SK-N-SH (cell line): ENCODE measurements at regions not wholly inside any gene's neighbourhood (a gene's known extent, or its start where the extent isn't known, plus 50 kb on each side); places are given as distances from the start of the nearest gene placed in this dataset.
A peak's percentile ranks its signal among the peaks of the same experiment; 100 is the strongest.

ENCODE experiments used
- CTCF ChIA-PET: fragments of 300-600, 350-600 bp; formaldehyde crosslinking; extraction: SDS; loops from one replicate; lab custom pipeline; 2021; lab: Yijun Ruan, JAX
- POLR2A ChIA-PET: fragments of 350-600 bp; sonication (Branson Sonifier 250); formaldehyde crosslinking; extraction: SDS; loops from one replicate; lab custom pipeline; 2020; ENCODE audit warnings: antibody characterized with exemption, inconsistent platforms; lab: Yijun Ruan, JAX
- DNase-seq: peaks from one replicate; pipeline ENCODE4 v3.0.0; 2012
- H2AFZ ChIP-seq: fragments of 200-600 bp; sonication (generic); 2 replicates; pipeline ENCODE4 v1.8.1; 2016; ENCODE audit warnings: antibody characterized with exemption, mild to moderate bottlenecking, low read depth
- H3F3A ChIP-seq: fragments of 200-600 bp; sonication (generic); replicated peaks from 2 replicates; pipeline ENCODE3; 2016; ENCODE audit warnings: antibody characterized with exemption, mild to moderate bottlenecking; ENCODE audit not compliant: insufficient read depth
- H3K27ac ChIP-seq, 2 experiments: fragments of 200-500 bp in 1 of 2; fragments of 200-600 bp in 1 of 2; sonication (Bioruptor generic) in 1 of 2; sonication (generic), shearing (Covaris generic) in 1 of 2; 2 replicates each; pipeline versions ENCODE4 v1.5.1 to v1.6.1; 2014 to 2016; ENCODE audit warnings: low read depth in 2 of 2, inconsistent platforms in 1 of 2, low read length in 1 of 2, mild to moderate bottlenecking in 1 of 2, mixed read lengths in 1 of 2
- H3K27me3 ChIP-seq: fragments of 200-600 bp; sonication (generic), shearing (Covaris generic); 2 replicates; pipeline ENCODE4 v1.6.1; 2016; ENCODE audit warnings: mixed run types; ENCODE audit not compliant: insufficient read depth
- H3K36me3 ChIP-seq, 2 experiments: fragments of 200-500 bp in 1 of 2; fragments of 200-600 bp in 1 of 2; sonication (Bioruptor generic) in 1 of 2; sonication (generic) in 1 of 2; replicated peaks in 1 of 2; 2 replicates each; pipeline versions ENCODE3 to v1.5.1; 2014 to 2016; ENCODE audit warnings: low read length in 1 of 2, mild to moderate bottlenecking in 1 of 2; ENCODE audit not compliant: insufficient read depth in 2 of 2, control insufficient read depth in 1 of 2
- H3K4me1 ChIP-seq, 2 experiments: fragments of 200-500 bp in 1 of 2; fragments of 200-600 bp in 1 of 2; sonication (Bioruptor generic) in 1 of 2; sonication (generic), shearing (Covaris generic) in 1 of 2; 2 replicates each; pipeline versions ENCODE4 v1.5.1 to v1.6.1; 2014 to 2016; ENCODE audit warnings: low read depth in 1 of 2, low read length in 1 of 2, mixed run types in 1 of 2; ENCODE audit not compliant: insufficient read depth in 2 of 2, control insufficient read depth in 1 of 2
- H3K4me2 ChIP-seq: fragments of 200-600 bp; sonication (generic), shearing (Covaris generic); 2 replicates; pipeline ENCODE4 v1.6.1; 2017; ENCODE audit warnings: mixed run types
- H3K4me3 ChIP-seq, 2 experiments: fragments of 200-500 bp in 1 of 2; fragments of 200-600 bp in 1 of 2; sonication (Bioruptor generic) in 1 of 2; sonication (generic), shearing (Covaris generic) in 1 of 2; 2 replicates each; pipeline versions ENCODE4 v1.5.1 to v1.8.1; 2014 to 2016; ENCODE audit warnings: low read depth in 2 of 2, inconsistent platforms in 1 of 2, low read length in 1 of 2, mild to moderate bottlenecking in 1 of 2, mixed read lengths in 1 of 2, moderate library complexity in 1 of 2
- H3K79me2 ChIP-seq: fragments of 200-600 bp; sonication (generic); 2 replicates; pipeline ENCODE4 v1.8.1; 2017; ENCODE audit warnings: mild to moderate bottlenecking; ENCODE audit not compliant: insufficient read depth
- H3K9ac ChIP-seq: fragments of 200-600 bp; sonication (generic); 2 replicates; pipeline ENCODE4 v1.6.1; 2017; ENCODE audit warnings: mixed run types
- H3K9me2 ChIP-seq: fragments of 200-600 bp; sonication (generic); 2 replicates; pipeline ENCODE4 v1.6.1; 2017; ENCODE audit warnings: mixed run types
- H3K9me3 ChIP-seq: fragments of 200-600 bp; sonication (generic); 2 replicates; pipeline ENCODE4 v1.6.1; 2017; ENCODE audit warnings: mixed run types, mild to moderate bottlenecking, moderate library complexity
- H4K20me1 ChIP-seq: fragments of 200-600 bp; sonication (generic); 2 replicates; pipeline ENCODE4 v1.6.1; 2017; ENCODE audit warnings: mild to moderate bottlenecking, mixed run types; ENCODE audit not compliant: insufficient read depth
- CHD2 ChIP-seq: fragments of 150-350 bp; IDR thresholded peaks from 2 replicates; pipeline ENCODE4 v1.6.1; 2018; ENCODE audit warnings: low read length; ENCODE audit not compliant: partially characterized antibody
- EP300 ChIP-seq, 2 experiments: IDR thresholded peaks; 2 replicates each; pipeline versions ENCODE4 v1.4.0 to v1.6.1; 2012; ENCODE audit warnings: borderline replicate concordance in 1 of 2, low read depth in 1 of 2, low read length in 1 of 2
- EZH2phosphoT487 ChIP-seq: fragments of 200-600 bp; sonication (generic); IDR thresholded peaks from 2 replicates; pipeline ENCODE4 v1.6.1; 2017; ENCODE audit warnings: low read depth, mixed run types, mild to moderate bottlenecking, antibody characterized with exemption, moderate library complexity, borderline replicate concordance
- FOSL2 ChIP-seq: IDR thresholded peaks from 2 replicates; pipeline ENCODE4 v1.4.0; 2012; ENCODE audit warnings: low read depth, mild to moderate bottlenecking, moderate library complexity, borderline replicate concordance
- FOXJ3 ChIP-seq: sonication (generic); formaldehyde crosslinking; IDR thresholded peaks from 2 replicates; pipeline ENCODE4 v1.5.1; 2020; ENCODE audit warnings: mild to moderate bottlenecking, missing genetic modification reagents
- JUND ChIP-seq: IDR thresholded peaks from 2 replicates; pipeline ENCODE4 v1.4.0; 2012
- MEF2A ChIP-seq: IDR thresholded peaks from 2 replicates; pipeline ENCODE4 v1.4.0; 2012; ENCODE audit warnings: low read depth, borderline replicate concordance
- NFIC ChIP-seq: IDR thresholded peaks from 2 replicates; pipeline ENCODE4 v1.4.0; 2012; ENCODE audit warnings: borderline replicate concordance
- NRF1 ChIP-seq: IDR thresholded peaks from 2 replicates; pipeline ENCODE4 v1.6.1; 2012; ENCODE audit warnings: low read depth, mild to moderate bottlenecking, low read length
- PBX3 ChIP-seq: IDR thresholded peaks from 2 replicates; pipeline ENCODE4; 2012
- POLR2AphosphoS5 ChIP-seq: IDR thresholded peaks from 2 replicates; pipeline ENCODE4 v1.6.1; 2012; ENCODE audit warnings: low read depth, low read length
- RAD21 ChIP-seq: IDR thresholded peaks from 2 replicates; pipeline ENCODE4 v1.6.1; 2012; ENCODE audit warnings: mild to moderate bottlenecking, low read length
- RCOR1 ChIP-seq: fragments of 150-350 bp; IDR thresholded peaks from 2 replicates; pipeline ENCODE4 v1.6.1; 2017; ENCODE audit warnings: antibody characterized with exemption, low read length
- REST ChIP-seq: IDR thresholded peaks from 2 replicates; pipeline ENCODE4 v1.6.1; 2012; ENCODE audit warnings: mild to moderate bottlenecking, low read depth, low read length, moderate library complexity
- SMC3 ChIP-seq: IDR thresholded peaks from 2 replicates; pipeline ENCODE4 v1.6.1; 2012; ENCODE audit warnings: low read depth, low read length, improper control_type of control experiment
- TAF1 ChIP-seq: IDR thresholded peaks from 2 replicates; pipeline ENCODE4 v1.6.1; 2012; ENCODE audit warnings: low read depth, mild to moderate bottlenecking, low read length, moderate library complexity, borderline replicate concordance
- TCF12 ChIP-seq: IDR thresholded peaks from 2 replicates; pipeline ENCODE4 v1.4.0; 2012
- TEAD4 ChIP-seq: IDR thresholded peaks from 2 replicates; pipeline ENCODE4 v1.4.0; 2012; ENCODE audit warnings: mild to moderate bottlenecking, borderline replicate concordance; ENCODE audit not compliant: insufficient read depth
- YY1 ChIP-seq: IDR thresholded peaks from 2 replicates; pipeline ENCODE4 v1.4.0; 2012; ENCODE audit warnings: low read depth, mild to moderate bottlenecking
- WGBS: methylation state at CpG from one replicate; pipeline ENCODE4 v1.1.6; 2017; ENCODE audit warnings: low lambda C conversion rate; 5-methylcytosine and 5-hydroxymethylcytosine counted together
- TF ChIP-seq, protein P1 (sequence below): IDR thresholded peaks from 2 replicates; pipeline ENCODE4 v1.4.0; 2012; ENCODE audit warnings: low read depth
- TF ChIP-seq, protein P2 (sequence below): fragments of 200-600 bp; sonication (generic); IDR thresholded peaks from 2 replicates; pipeline ENCODE4 v1.6.1; 2017; ENCODE audit warnings: antibody characterized with exemption, mild to moderate bottlenecking, moderate library complexity

- Histone ChIP-seq H4K20me1 (no peaks in the 10 kb centered on the region), H3K4me1 (peaks cover 2 to 14% of the 10 kb centered on the region in 2 experiments; a peak in 2 of 4 replicates), H3K9me2 (no peaks in the 10 kb centered on the region), H3K4me2 (no peak overlapping the region), H2AFZ (0 out of 2 replicates have a peak overlapping the region, but pooled peaks have one; percentile 6), H3K9ac (no peak overlapping the region), H3K36me3 (no peaks in the 10 kb centered on the region), H3K27me3 (no peaks in the 10 kb centered on the region), H3K79me2 (no peaks in the 10 kb centered on the region), H3K27ac (no peak overlapping the region), H3K4me3 (no peak overlapping the region), H3F3A (peaks cover 35% of the 10 kb centered on the region), H3K9me3 (no peaks in the 10 kb centered on the region)
- DNase-seq: no peak
- ChIA-PET CTCF (interaction anchor here (1.3 kb wide), 1 partner anchor 178 kb away, joined by 3 read pairs; no protein-coding TSS in a partner anchor), POLR2A (no interaction called here)
- TF ChIP-seq FOXJ3 (CRISPR knock-in tag) (no peak), JUND (no peak), TCF12 (no peak), RAD21 (no peak), TAF1 (no peak), POLR2AphosphoS5 (no peak), EP300 (IDR thresholded peaks at IDR 0.05; ENCODE audit: borderline replicate concordance in 1 of 2, low read depth in 1 of 2, low read length in 1 of 2) (no peak), NRF1 (no peak), YY1 (no peak), REST (no peak), EZH2phosphoT487 (no peak), TEAD4 (no peak)
- TF ChIP-seq, protein P1, sequence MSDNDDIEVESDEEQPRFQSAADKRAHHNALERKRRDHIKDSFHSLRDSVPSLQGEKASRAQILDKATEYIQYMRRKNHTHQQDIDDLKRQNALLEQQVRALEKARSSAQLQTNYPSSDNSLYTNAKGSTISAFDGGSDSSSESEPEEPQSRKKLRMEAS: no peak
- WGBS: 92% methylated on average over 8 of the region's 8 CpGs
These were observed 76.9 kb downstream of the FAM50B start for GRCh38 chr6:3926150-3926482.

DNA sequence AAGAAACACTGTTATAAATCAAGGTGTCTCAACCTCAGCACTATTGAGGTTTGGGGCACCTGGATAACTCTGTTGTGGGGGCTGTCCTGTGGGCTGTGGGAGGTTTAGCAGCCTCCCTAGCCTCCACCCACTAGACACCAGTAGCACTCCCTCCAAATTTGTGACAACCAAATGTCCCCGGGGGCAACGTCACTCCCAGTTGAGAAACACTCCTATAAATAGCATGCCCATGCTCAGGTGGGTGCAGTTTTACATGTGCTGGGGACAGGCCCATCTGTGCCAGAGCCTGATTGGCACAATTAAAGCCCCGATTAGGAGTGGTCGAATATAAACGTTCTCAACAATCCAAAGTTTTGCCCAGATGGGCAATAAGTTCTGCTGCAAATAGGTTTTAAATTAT is 78.9 kb downstream of the FAM50B start:
- Histone ChIP-seq H3K79me2 (no peaks in the 10 kb centered on the region), H3K9me2 (no peaks in the 10 kb centered on the region), H3K9me3 (no peaks in the 10 kb centered on the region), H3K9ac (no peak overlapping the region), H3K27ac (peak overlapping the region; percentile 58 to 84; a peak in 3 of 4 replicates), H2AFZ (no peak overlapping the region), H3K27me3 (no peaks in the 10 kb centered on the region), H4K20me1 (no peaks in the 10 kb centered on the region), H3K4me2 (0 out of 2 replicates have a peak overlapping the region, but pooled peaks have one; percentile 23), H3F3A (peaks cover 35% of the 10 kb centered on the region), H3K4me3 (no peak overlapping the region), H3K4me1 (peaks cover 2 to 14% of the 10 kb centered on the region in 2 experiments; a peak in 2 of 4 replicates), H3K36me3 (no peaks in the 10 kb centered on the region)
- ChIA-PET POLR2A (no interaction called here), CTCF (no interaction called here)
- DNase-seq: no peak
- 53% methylated on average over 5 of the region's 5 CpGs for WGBS
- no peak for TF ChIP-seq NRF1
- TF ChIP-seq, protein P1: no peak
- no peak for TF ChIP-seq SMC3
- TF ChIP-seq PBX3: no peak
- TF ChIP-seq FOSL2: no peak
- TF ChIP-seq MEF2A: no peak
- TF ChIP-seq NFIC: no peak
- no peak for TF ChIP-seq RCOR1
- no peak for TF ChIP-seq CHD2
- TF ChIP-seq, protein P2, sequence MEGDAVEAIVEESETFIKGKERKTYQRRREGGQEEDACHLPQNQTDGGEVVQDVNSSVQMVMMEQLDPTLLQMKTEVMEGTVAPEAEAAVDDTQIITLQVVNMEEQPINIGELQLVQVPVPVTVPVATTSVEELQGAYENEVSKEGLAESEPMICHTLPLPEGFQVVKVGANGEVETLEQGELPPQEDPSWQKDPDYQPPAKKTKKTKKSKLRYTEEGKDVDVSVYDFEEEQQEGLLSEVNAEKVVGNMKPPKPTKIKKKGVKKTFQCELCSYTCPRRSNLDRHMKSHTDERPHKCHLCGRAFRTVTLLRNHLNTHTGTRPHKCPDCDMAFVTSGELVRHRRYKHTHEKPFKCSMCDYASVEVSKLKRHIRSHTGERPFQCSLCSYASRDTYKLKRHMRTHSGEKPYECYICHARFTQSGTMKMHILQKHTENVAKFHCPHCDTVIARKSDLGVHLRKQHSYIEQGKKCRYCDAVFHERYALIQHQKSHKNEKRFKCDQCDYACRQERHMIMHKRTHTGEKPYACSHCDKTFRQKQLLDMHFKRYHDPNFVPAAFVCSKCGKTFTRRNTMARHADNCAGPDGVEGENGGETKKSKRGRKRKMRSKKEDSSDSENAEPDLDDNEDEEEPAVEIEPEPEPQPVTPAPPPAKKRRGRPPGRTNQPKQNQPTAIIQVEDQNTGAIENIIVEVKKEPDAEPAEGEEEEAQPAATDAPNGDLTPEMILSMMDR: no peak
